Adrenal gland (tissue), 9 donors: ENCODE measurements at regions not wholly inside any gene's neighbourhood (a gene's known extent, or its start where the extent isn't known, plus 50 kb on each side); places are given as distances from the start of the nearest gene placed in this dataset.

Source experiments
- DNase-seq, 7 donors: peaks; one replicate each; pipeline ENCODE4 v3.0.0-alpha.2; 2019 to 2020
- H3K27ac ChIP-seq, 5 donors: fragments of 200-600 bp; sonication (generic) in 4 of 5; 1 replicate in 3 of 5; 2 replicates in 2 of 5; pipeline versions ENCODE4 v1.5.1 to v1.8.0; 2016 to 2020; ENCODE audit warnings: mild to moderate bottlenecking in 1 of 5
- H3K27me3 ChIP-seq: fragments of 200-600 bp; 2 replicates; pipeline ENCODE4 v1.8.0; 2021
- H3K36me3 ChIP-seq, 2 donors: fragments of 200-600 bp; replicated peaks in 1 of 2; 1 replicate in 1 of 2; 2 replicates in 1 of 2; pipeline versions ENCODE4 v1.5.1 to v1.8.0; 2018 to 2022
- H3K4me1 ChIP-seq, 2 donors: fragments of 200-600 bp; replicated peaks in 1 of 2; 1 replicate in 1 of 2; 2 replicates in 1 of 2; pipeline versions ENCODE4 v1.5.1 to v1.8.0; 2018 to 2021
- H3K4me3 ChIP-seq, 4 donors: fragments of 200-600 bp; sonication (generic) in 3 of 4; one replicate each; pipeline ENCODE4 v1.5.1; 2016 to 2018
- H3K9me3 ChIP-seq, 3 donors: fragments of 200-600 bp; sonication (generic) in 1 of 3; replicated peaks in 1 of 3; 1 replicate in 2 of 3; 2 replicates in 1 of 3; pipeline versions ENCODE4 v1.5.1 to v1.8.0; 2016 to 2021
- POLR2A ChIP-seq, 2 donors: fragments of 450-650 bp; IDR thresholded peaks; one replicate each; pipeline ENCODE4 v1.6.1; 2017; ENCODE audit warnings: antibody characterized with exemption in 2 of 2, mild to moderate bottlenecking in 2 of 2, moderate library complexity in 1 of 2
- WGBS, 4 donors: extraction: QIAGEN DNeasy Blood & Tissue Kit in 2 of 4; methylation state at CpG; one replicate each; pipeline versions ENCODE4 v1.1.5 to v1.1.7; 2013 to 2017; 5-methylcytosine and 5-hydroxymethylcytosine counted together
- intact Hi-C, 2 donors: fragments of 100-400 bp; cut with DNase I; formaldehyde crosslinking; loops; one replicate each; pipeline versions ENCODE4 v1.14.1 to v1.15.0; 2022 to 2023
- TF ChIP-seq, protein P1 (sequence below), 6 experiments: fragments of 450-650 bp in 4 of 6; fragments of 200-600 bp in 2 of 6; sonication (generic) in 1 of 6; IDR thresholded peaks; 1 replicate in 5 of 6; 2 replicates in 1 of 6; pipeline versions ENCODE4 v1.5.1 to v1.8.0; 2016 to 2021; ENCODE audit warnings: antibody characterized with exemption in 6 of 6, mild to moderate bottlenecking in 2 of 6, moderate library complexity in 1 of 6
- donor health status: healthy with polysubstance abuse.
- donor health status: Bipolar disorder and iron deficiency.
- donor health status: DM: yes; HTN: yes; CAD: no.
- donor health status: DM: no; HTN: no; CAD: no.
- donor health status: DM: no; HTN: no; CAD: no.

DNA sequence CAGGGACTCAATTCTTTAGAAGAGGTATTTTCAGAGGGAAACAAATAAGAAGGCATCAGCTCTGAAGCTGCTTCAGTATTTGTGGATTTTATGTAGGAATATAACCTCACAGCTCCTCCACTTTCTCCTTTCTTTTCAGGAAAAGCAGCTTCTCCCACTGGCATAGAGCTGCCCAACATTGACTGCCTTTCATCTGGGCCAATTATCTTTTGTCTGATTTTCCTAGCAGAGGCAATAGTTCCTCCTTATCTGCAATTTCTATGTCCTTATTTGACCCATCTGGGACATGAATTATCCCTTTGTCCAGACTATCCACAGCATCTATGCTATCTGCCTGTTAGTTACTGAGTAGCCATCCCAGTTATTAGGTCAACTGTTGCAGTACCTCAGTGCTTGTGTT is 1671.2 kb upstream of the ACO1 start:
- no peaks in the 10 kb centered on the region for H3K36me3 ChIP-seq
- no peak overlapping the region for H3K4me3 ChIP-seq
- no peaks in the 10 kb centered on the region for H3K4me1 ChIP-seq
- no peaks in the 10 kb centered on the region for H3K27me3 ChIP-seq
- no peak for TF ChIP-seq POLR2A (IDR thresholded peaks at IDR 0.05)
- no peak for DNase-seq
- intact Hi-C loops: no loop called here
- H3K9me3 ChIP-seq: no peaks in the 10 kb centered on the region
- no peak overlapping the region for H3K27ac ChIP-seq

DNA sequence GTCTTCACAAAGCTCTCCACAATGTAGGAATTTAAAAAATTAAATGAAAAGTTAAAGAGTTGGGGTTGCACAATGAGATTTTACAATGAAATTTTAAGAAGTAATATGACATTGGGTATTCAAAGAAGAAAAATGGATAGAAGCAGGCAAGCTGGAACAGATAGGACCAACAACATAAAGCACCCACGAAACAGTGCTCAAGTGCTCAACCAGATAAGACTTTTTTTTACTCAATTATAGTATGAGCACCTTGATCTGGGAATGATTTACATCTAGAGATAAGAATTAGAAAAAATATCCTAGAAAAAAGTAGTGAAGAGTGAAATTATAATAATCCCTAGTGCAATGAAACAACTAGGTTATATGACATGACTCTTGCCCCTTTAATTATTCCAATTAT is 1670.1 kb upstream of the ACO1 start:
- no peak for DNase-seq
- Histone ChIP-seq H3K27me3 (no peaks in the 10 kb centered on the region), H3K36me3 (no peaks in the 10 kb centered on the region), H3K9me3 (no peaks in the 10 kb centered on the region), H3K27ac (no peak overlapping the region), H3K4me3 (no peak overlapping the region), H3K4me1 (no peaks in the 10 kb centered on the region)
- TF ChIP-seq, protein P1, sequence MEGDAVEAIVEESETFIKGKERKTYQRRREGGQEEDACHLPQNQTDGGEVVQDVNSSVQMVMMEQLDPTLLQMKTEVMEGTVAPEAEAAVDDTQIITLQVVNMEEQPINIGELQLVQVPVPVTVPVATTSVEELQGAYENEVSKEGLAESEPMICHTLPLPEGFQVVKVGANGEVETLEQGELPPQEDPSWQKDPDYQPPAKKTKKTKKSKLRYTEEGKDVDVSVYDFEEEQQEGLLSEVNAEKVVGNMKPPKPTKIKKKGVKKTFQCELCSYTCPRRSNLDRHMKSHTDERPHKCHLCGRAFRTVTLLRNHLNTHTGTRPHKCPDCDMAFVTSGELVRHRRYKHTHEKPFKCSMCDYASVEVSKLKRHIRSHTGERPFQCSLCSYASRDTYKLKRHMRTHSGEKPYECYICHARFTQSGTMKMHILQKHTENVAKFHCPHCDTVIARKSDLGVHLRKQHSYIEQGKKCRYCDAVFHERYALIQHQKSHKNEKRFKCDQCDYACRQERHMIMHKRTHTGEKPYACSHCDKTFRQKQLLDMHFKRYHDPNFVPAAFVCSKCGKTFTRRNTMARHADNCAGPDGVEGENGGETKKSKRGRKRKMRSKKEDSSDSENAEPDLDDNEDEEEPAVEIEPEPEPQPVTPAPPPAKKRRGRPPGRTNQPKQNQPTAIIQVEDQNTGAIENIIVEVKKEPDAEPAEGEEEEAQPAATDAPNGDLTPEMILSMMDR (IDR thresholded peaks at IDR 0.05): no peak
- no peak for TF ChIP-seq POLR2A (IDR thresholded peaks at IDR 0.05)
- WGBS, 4 donors: 47 to 63% (median 54%) methylated on average over 1 of the region's 1 CpG
- intact Hi-C loops: no loop called here

DNA sequence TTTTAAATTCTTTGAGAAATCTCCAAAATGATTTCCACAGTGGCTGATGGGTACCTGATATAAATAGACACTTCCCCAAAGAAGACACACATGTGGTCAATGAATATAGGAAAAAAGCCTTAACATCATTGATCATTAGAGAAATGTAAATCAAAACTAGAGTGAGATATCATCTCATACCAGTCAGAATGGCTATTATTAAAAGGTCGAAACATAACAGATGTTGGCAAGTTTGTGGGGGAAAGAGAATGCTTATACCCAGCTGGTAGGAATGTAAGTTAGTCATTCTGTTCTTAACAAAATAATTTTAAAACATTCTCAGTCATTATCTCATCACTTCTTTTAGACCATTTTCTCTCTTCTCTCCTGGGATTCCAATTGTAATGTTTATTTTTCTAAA is 1666.0 kb upstream of the ACO1 start:
- H3K4me1 ChIP-seq: no peaks in the 10 kb centered on the region
- 69 to 85% (median 80%) methylated on average over 1 of the region's 1 CpG for WGBS, 4 donors
- no peaks in the 10 kb centered on the region for H3K27me3 ChIP-seq
- no peaks in the 10 kb centered on the region for H3K36me3 ChIP-seq
- intact Hi-C loops: no loop called here
- no peak overlapping the region for H3K27ac ChIP-seq
- no peaks in the 10 kb centered on the region for H3K9me3 ChIP-seq
- no peak for DNase-seq
- no peak overlapping the region for H3K4me3 ChIP-seq
- TF ChIP-seq, protein P1 (IDR thresholded peaks at IDR 0.05): no peak
- no peak for TF ChIP-seq POLR2A (IDR thresholded peaks at IDR 0.05)

DNA sequence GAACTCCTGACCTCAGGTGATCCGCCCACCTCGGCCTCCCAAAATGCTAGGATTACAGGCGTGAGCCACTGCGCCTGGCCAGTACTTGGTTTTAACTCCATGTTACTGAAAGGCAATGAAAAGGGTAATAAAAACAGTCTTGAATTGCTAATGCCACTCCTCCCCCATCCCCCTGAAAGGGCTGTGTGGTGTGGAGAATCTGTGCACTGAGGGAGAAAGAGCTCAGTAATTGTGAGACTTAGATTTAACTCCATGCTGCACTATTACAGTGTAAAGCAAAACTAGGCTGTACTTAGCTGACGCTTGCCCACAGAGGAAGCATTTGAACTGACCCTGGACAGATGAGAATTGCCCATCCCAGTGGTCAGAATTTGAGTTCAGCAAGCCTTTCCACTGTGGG is 1662.4 kb upstream of the ACO1 start:
- DNase-seq: no peak
- Histone ChIP-seq H3K9me3 (no peaks in the 10 kb centered on the region), H3K27ac (no peak overlapping the region), H3K4me3 (no peak overlapping the region), H3K27me3 (no peaks in the 10 kb centered on the region), H3K4me1 (no peaks in the 10 kb centered on the region), H3K36me3 (no peaks in the 10 kb centered on the region)
- 74 to 82% (median 80%) methylated on average over 5 of the region's 5 CpGs for WGBS, 4 donors
- intact Hi-C loops: no loop called here
- TF ChIP-seq, protein P1 (IDR thresholded peaks at IDR 0.05): no peak
- no peak for TF ChIP-seq POLR2A (IDR thresholded peaks at IDR 0.05)

DNA sequence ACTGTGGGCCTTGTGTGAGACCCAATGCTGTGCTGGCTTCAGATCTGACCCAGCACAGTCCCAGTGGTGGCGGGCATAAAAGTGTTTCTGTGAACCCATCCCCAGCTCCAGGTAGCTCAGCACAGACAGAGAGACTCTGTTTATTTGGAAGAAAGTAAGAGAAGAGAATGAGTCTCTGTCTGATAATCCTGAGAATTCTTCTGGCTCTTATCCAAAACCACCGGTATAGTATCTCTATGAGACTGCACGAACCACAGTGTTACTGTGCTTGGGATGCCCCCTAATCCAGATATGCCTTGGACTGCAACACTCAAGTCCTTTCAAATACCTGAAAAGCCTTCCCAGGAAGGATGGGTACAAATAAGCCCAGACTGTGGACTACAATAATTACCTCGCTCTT is 1660.8 kb upstream of the ACO1 start:
- Histone ChIP-seq H3K27me3 (no peaks in the 10 kb centered on the region), H3K9me3 (no peaks in the 10 kb centered on the region), H3K4me3 (no peak overlapping the region), H3K36me3 (no peaks in the 10 kb centered on the region), H3K27ac (no peak overlapping the region), H3K4me1 (no peaks in the 10 kb centered on the region)
- WGBS, 4 donors: 70 to 93% (median 76%) methylated on average over 3 to 4 of the region's 4 CpGs
- intact Hi-C loops: no loop called here
- no peak for TF ChIP-seq POLR2A (IDR thresholded peaks at IDR 0.05)
- TF ChIP-seq, protein P1 (IDR thresholded peaks at IDR 0.05): no peak
- DNase-seq: no peak
